K562 (cell line): ENCODE measurements at regions not wholly inside any gene's neighbourhood (a gene's known extent, or its start where the extent isn't known, plus 50 kb on each side); places are given as distances from the start of the nearest gene placed in this dataset.

Source experiments
- ATAC-seq: fragments of 200-7000 bp; cut with Tn5 transposase; 3 replicates; pipeline ENCODE4 v1.9.1; 2020; ENCODE audit warnings: moderate library complexity
- BruUV-seq: library from RNA; stranded (reverse); fragments of 400-500 nt; replicated peaks from 2 replicates; lab custom pipeline; 2021; lab: Mats Ljungman, UMichigan
- CTCF ChIA-PET: fragments of 300-600 bp; formaldehyde crosslinking; extraction: SDS; loops from one replicate; lab custom pipeline; 2021; ENCODE audit warnings: low intra/inter-chr PET ratio; lab: Yijun Ruan, JAX
- POLR2A ChIA-PET: fragments of 300-600, 350-650 bp; sonication (Branson Sonifier 250); formaldehyde crosslinking; extraction: SDS; loops from one replicate; lab custom pipeline; 2021; ENCODE audit warnings: antibody characterized with exemption, inconsistent platforms; lab: Yijun Ruan, JAX
- DNase-seq, 4 experiments: peaks; one replicate each; pipeline versions ENCODE4 v3.0.0 to v3.0.0-alpha.2; 2011 to 2018; ENCODE audit warnings: low spot score in 3 of 4, mixed read lengths in 3 of 4; ENCODE audit errors: extremely low read depth in 1 of 4
- FAIRE-seq: peaks from 2 replicates; lab custom pipeline; 2011; peaks lifted over from hg19 to GRCh38; lab: Jason Lieb, UNC
- H2AFZ ChIP-seq: 2 replicates; pipeline ENCODE4 v1.6.0; 2011; ENCODE audit warnings: low read depth, low read length, control low read depth, inconsistent platforms
- H3K27ac ChIP-seq: fragments of 200-600 bp; 3 replicates; pipeline ENCODE4 v1.8.0; 2011; ENCODE audit warnings: low read depth, mild to moderate bottlenecking, control low read depth, inconsistent platforms, low read length, moderate library complexity, mixed read lengths; ENCODE audit errors: extremely low read depth
- H3K27me3 ChIP-seq, 2 experiments: fragments of 300-600 bp in 1 of 2; 2 replicates in 1 of 2; 3 replicates in 1 of 2; pipeline versions ENCODE4 v1.6.0 to v1.8.0; 2011; ENCODE audit warnings: inconsistent platforms in 2 of 2, low read length in 2 of 2, mild to moderate bottlenecking in 1 of 2, mixed read lengths in 1 of 2, moderate library complexity in 1 of 2; ENCODE audit not compliant: control insufficient read depth in 2 of 2, insufficient read depth in 2 of 2
- H3K36me3 ChIP-seq: fragments of 300-600 bp; 3 replicates; pipeline ENCODE4 v1.8.0; 2011; ENCODE audit warnings: mild to moderate bottlenecking, low read length, inconsistent platforms; ENCODE audit not compliant: control insufficient read depth, insufficient read depth
- H3K4me1 ChIP-seq, 2 experiments: fragments of 200-600 bp in 1 of 2; replicated peaks in 1 of 2; 2 replicates in 1 of 2; 3 replicates in 1 of 2; pipeline versions ENCODE4 v1.5.1 to v1.8.0; 2011; ENCODE audit warnings: inconsistent platforms in 2 of 2, low read length in 2 of 2, mild to moderate bottlenecking in 1 of 2, mixed read lengths in 1 of 2, moderate library complexity in 1 of 2; ENCODE audit not compliant: control insufficient read depth in 2 of 2, insufficient read depth in 2 of 2
- H3K4me2 ChIP-seq: 2 replicates; pipeline ENCODE4 v1.6.1; 2011; ENCODE audit warnings: low read length, control low read depth, inconsistent platforms, mixed read lengths; ENCODE audit not compliant: insufficient read depth
- H3K4me3 ChIP-seq: fragments of 200-600 bp; sonication (generic), shearing (Covaris generic); 2 replicates; pipeline ENCODE4 v1.5.1; 2016; ENCODE audit warnings: control low read depth, inconsistent platforms
- H3K79me2 ChIP-seq: fragments of 200-600 bp; 3 replicates; pipeline ENCODE4 v1.8.0; 2011; ENCODE audit warnings: low read length, inconsistent platforms; ENCODE audit not compliant: control insufficient read depth, insufficient read depth
- H3K9ac ChIP-seq, 2 experiments: 2 replicates each; pipeline versions ENCODE4 v1.6.0 to v1.6.1; 2011; ENCODE audit warnings: low read depth in 2 of 2, low read length in 2 of 2, control low read depth in 1 of 2, inconsistent platforms in 1 of 2, mild to moderate bottlenecking in 1 of 2, mixed read lengths in 1 of 2; ENCODE audit not compliant: insufficient read depth in 1 of 2
- H3K9me1 ChIP-seq: one replicate; pipeline ENCODE4 v1.6.0; 2011; ENCODE audit warnings: inconsistent platforms, mild to moderate bottlenecking, low read length, moderate library complexity; ENCODE audit not compliant: control insufficient read depth, insufficient read depth
- H3K9me3 ChIP-seq: replicated peaks from 2 replicates; pipeline ENCODE4 v1.5.1; 2011; ENCODE audit warnings: low read depth, low read length, inconsistent platforms; ENCODE audit not compliant: control insufficient read depth, insufficient read depth
- H4K20me1 ChIP-seq: replicated peaks from 2 replicates; pipeline ENCODE4 v1.6.1; 2011; ENCODE audit warnings: low read length, inconsistent platforms, mixed read lengths; ENCODE audit not compliant: control insufficient read depth, insufficient read depth
- HNRNPK ChIP-seq: fragments of 200-400 bp; formaldehyde crosslinking; IDR thresholded peaks from one replicate; pipeline ENCODE4 v1.6.1; 2018; ENCODE audit warnings: mild to moderate bottlenecking, low read depth, low read length; ENCODE audit not compliant: poor library complexity, severe bottlenecking
- RB1 ChIP-seq: fragments of 450-650 bp; IDR thresholded peaks from 2 replicates; pipeline ENCODE4 v1.6.1; 2017; ENCODE audit warnings: low read depth, mild to moderate bottlenecking
- RBM25 ChIP-seq: fragments of 200-400 bp; formaldehyde crosslinking; IDR thresholded peaks from 2 replicates; pipeline ENCODE4 v1.6.1; 2018; ENCODE audit warnings: low read length, low read depth, moderate library complexity; ENCODE audit not compliant: severe bottlenecking
- TCF3 ChIP-seq: sonication (generic); formaldehyde crosslinking; IDR thresholded peaks from 2 replicates; pipeline ENCODE4 v1.4.0; 2020; ENCODE audit warnings: mild to moderate bottlenecking, missing genetic modification reagents
- TEAD4 ChIP-seq, 2 experiments: sonication (generic) in 1 of 2; formaldehyde crosslinking in 1 of 2; IDR thresholded peaks; 2 replicates each; pipeline versions ENCODE4 v1.6.1 to v1.8.0; 2012 to 2022; ENCODE audit warnings: borderline replicate concordance in 1 of 2, inconsistent platforms in 1 of 2, low read length in 1 of 2, mild to moderate bottlenecking in 1 of 2, missing genetic modification reagents in 1 of 2
- ZNF263 ChIP-seq: sonication (generic); formaldehyde crosslinking; IDR thresholded peaks from 2 replicates; pipeline ENCODE4 v1.8.0; 2022; ENCODE audit warnings: mild to moderate bottlenecking, missing genetic modification reagents, borderline replicate concordance
- WGBS: fragments of 100-300 bp; shearing (Covaris generic); methylation state at CpG from one replicate; pipeline ENCODE4 v1.1.6; 2016; ENCODE audit warnings: low coverage, mixed read lengths; ENCODE audit not compliant: insufficient coverage; ENCODE audit errors: missing lambda C conversion rate; 5-methylcytosine and 5-hydroxymethylcytosine counted together
- in situ Hi-C: fragments of 300-500 bp; cut with MboI; formaldehyde crosslinking; loops from 4 replicates; pipeline ENCODE4 v1.15.0; 2018; ENCODE audit warnings: inconsistent platforms, mixed read lengths
- intact Hi-C: fragments of 100-400 bp; cut with micrococcal nuclease; formaldehyde crosslinking; loops from 2 replicates; pipeline ENCODE4 v1.14.2; 2022
- TF ChIP-seq, protein P1 (sequence below): fragments of 250-450 bp; sonication (Bioruptor Pico); IDR thresholded peaks from 2 replicates; pipeline ENCODE4 v1.4.0; 2020; ENCODE audit warnings: mild to moderate bottlenecking, moderate library complexity, borderline replicate concordance
- TF ChIP-seq, protein P2 (sequence below): fragments of 450-650 bp; IDR thresholded peaks from 2 replicates; pipeline ENCODE4 v1.6.1; 2016; ENCODE audit warnings: low read depth

DNA sequence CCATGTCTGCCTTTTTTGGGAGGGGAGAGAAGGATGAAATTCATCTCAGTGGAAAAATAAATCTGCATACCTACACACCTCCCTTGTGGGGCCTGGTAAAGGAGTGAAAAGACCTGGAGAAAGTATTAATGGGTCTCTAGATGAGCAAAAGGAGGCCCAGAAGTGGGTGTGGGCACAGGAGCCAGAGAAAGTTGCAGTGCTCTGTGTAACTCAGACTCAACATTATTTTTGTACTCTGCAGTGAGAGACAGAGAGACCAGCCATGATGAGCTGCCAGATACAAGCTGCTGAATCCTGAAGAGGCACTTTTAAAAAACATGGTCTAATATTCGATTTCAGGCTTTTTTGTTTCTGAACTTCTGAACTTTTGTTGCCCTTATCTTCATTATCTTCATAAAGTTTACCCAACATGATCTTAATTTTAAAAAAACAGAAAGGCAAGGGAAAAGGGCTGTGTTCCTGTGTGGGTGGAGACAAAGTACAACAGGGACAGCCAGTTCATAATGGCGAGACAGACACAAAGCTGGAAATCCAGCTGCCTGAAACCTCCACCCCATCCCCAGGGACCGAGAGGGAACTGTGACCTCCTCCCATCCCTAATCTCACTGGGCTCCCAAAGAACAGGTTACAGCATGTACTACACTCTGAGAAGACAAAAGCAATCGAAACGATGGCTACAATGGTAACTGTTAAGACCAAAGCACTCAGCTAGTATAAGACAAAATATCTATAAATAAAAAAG, 77.2 kb downstream of the KLF12 start (continued):
- no peak for TF ChIP-seq TCF3

DNA sequence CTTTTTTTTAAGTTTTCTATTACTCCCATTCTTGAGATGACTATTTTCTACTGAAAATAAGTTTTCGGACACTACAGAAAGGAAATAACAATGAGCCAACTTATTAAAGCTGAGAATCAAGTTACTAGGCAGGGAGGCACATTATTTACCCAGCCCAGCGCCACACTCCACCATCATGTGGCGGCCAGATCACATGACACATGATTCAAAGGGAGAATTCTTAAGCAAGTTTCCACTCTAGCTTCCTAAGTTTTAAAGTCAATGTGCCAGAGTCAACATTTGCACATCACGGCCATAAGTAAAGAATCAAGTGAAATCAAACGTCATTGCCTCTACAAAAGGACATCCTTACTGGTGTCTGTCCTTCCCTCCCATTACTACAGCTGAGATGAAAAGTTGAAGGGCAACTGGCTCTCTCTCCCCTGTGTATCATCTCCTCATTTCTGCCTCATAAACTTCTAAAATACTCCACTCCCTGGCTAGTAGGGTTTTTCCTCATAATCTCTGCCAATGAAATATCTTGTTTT, 81.7 kb downstream of the KLF12 start:
- CTCF ChIA-PET, result no interaction called here
- 0% methylated on average over 5 of the region's 5 CpGs for WGBS
- POLR2A ChIA-PET, result no interaction called here
- TF ChIP-seq HNRNPK, result no peak
- no peak for TF ChIP-seq TEAD4 (IDR thresholded peaks at IDR 0.05; ENCODE audit: low read length)
- no peak for TF ChIP-seq TEAD4 (CRISPR knock-in tag; IDR thresholded peaks at IDR 0.05; ENCODE audit: borderline replicate concordance)
- no peak for TF ChIP-seq RB1
- TF ChIP-seq, protein P1, sequence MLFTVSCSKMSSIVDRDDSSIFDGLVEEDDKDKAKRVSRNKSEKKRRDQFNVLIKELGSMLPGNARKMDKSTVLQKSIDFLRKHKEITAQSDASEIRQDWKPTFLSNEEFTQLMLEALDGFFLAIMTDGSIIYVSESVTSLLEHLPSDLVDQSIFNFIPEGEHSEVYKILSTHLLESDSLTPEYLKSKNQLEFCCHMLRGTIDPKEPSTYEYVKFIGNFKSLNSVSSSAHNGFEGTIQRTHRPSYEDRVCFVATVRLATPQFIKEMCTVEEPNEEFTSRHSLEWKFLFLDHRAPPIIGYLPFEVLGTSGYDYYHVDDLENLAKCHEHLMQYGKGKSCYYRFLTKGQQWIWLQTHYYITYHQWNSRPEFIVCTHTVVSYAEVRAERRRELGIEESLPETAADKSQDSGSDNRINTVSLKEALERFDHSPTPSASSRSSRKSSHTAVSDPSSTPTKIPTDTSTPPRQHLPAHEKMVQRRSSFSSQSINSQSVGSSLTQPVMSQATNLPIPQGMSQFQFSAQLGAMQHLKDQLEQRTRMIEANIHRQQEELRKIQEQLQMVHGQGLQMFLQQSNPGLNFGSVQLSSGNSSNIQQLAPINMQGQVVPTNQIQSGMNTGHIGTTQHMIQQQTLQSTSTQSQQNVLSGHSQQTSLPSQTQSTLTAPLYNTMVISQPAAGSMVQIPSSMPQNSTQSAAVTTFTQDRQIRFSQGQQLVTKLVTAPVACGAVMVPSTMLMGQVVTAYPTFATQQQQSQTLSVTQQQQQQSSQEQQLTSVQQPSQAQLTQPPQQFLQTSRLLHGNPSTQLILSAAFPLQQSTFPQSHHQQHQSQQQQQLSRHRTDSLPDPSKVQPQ (CRISPR knock-in tag), result no peak
- TF ChIP-seq, protein P2, sequence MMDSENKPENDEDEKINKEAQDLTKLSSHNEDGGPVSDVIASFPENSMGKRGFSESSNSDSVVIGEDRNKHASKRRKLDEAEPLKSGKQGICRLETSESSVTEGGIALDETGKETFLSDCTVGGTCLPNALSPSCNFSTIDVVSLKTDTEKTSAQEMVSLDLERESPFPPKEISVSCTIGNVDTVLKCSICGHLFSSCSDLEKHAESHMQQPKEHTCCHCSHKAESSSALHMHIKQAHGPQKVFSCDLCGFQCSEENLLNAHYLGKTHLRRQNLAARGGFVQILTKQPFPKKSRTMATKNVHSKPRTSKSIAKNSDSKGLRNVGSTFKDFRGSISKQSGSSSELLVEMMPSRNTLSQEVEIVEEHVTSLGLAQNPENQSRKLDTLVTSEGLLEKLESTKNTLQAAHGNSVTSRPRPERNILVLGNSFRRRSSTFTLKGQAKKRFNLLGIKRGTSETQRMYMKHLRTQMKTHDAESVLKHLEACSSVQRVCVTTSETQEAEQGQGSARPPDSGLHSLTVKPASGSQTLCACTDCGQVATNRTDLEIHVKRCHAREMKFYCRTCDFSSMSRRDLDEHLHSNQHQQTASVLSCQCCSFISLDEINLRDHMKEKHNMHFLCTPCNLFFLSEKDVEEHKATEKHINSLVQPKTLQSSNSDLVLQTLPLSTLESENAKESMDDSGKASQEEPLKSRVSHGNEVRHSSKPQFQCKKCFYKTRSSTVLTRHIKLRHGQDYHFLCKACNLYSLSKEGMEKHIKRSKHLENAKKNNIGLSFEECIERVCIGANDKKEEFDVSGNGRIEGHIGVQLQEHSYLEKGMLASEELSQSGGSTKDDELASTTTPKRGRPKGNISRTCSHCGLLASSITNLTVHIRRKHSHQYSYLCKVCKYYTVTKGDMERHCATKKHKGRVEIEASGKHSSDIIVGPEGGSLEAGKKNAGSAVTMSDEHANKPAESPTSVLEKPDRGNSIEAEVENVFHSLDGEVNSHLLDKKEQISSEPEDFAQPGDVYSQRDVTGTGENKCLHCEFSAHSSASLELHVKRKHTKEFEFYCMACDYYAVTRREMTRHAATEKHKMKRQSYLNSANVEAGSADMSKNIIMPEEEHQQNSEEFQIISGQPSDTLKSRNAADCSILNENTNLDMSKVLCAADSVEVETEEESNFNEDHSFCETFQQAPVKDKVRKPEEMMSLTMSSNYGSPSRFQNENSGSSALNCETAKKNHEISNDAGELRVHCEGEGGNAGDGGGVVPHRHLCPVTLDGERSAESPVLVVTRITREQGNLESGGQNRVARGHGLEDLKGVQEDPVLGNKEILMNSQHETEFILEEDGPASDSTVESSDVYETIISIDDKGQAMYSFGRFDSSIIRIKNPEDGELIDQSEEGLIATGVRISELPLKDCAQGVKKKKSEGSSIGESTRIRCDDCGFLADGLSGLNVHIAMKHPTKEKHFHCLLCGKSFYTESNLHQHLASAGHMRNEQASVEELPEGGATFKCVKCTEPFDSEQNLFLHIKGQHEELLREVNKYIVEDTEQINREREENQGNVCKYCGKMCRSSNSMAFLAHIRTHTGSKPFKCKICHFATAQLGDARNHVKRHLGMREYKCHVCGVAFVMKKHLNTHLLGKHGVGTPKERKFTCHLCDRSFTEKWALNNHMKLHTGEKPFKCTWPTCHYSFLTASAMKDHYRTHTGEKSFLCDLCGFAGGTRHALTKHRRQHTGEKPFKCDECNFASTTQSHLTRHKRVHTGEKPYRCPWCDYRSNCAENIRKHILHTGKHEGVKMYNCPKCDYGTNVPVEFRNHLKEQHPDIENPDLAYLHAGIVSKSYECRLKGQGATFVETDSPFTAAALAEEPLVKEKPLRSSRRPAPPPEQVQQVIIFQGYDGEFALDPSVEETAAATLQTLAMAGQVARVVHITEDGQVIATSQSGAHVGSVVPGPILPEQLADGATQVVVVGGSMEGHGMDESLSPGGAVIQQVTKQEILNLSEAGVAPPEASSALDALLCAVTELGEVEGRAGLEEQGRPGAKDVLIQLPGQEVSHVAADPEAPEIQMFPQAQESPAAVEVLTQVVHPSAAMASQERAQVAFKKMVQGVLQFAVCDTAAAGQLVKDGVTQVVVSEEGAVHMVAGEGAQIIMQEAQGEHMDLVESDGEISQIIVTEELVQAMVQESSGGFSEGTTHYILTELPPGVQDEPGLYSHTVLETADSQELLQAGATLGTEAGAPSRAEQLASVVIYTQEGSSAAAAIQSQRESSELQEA, result no peak
- no peak for TF ChIP-seq RBM25
- no peak for TF ChIP-seq ZNF263 (CRISPR knock-in tag)

More for the DNA sequence above, 81.7 kb downstream of the KLF12 start:
- intact Hi-C loops (no loop called here), in situ Hi-C loops (no loop called here)
- Histone ChIP-seq H3K79me2 (no peaks in the 10 kb centered on the region), H3K27ac (no peak overlapping the region), H2AFZ (no peak overlapping the region), H3K9me1 (no peaks in the 10 kb centered on the region), H3K4me2 (no peak overlapping the region), H4K20me1 (no peaks in the 10 kb centered on the region), H3K9ac (no peak overlapping the region), H3K9me3 (no peaks in the 10 kb centered on the region), H3K27me3 (no peaks in the 10 kb centered on the region), H3K4me1 (no peaks in the 10 kb centered on the region), H3K4me3 (no peak overlapping the region), H3K36me3 (no peaks in the 10 kb centered on the region)
- ATAC-seq (no peak), DNase-seq (no peak), FAIRE-seq (no peak)
- no TSS peak for BruUV-seq
